Large intestine (tissue), 3 donors: ENCODE measurements at regions not wholly inside any gene's neighbourhood (a gene's known extent, or its start where the extent isn't known, plus 50 kb on each side); places are given as distances from the start of the nearest gene placed in this dataset.

ENCODE experiments used
- DNase-seq, 2 donors: peaks; one replicate each; pipeline versions ENCODE4 v3.0.0 to v3.0.0-alpha.2; 2013
- H3K27ac ChIP-seq: one replicate; pipeline ENCODE4 v1.5.1; 2013; ENCODE audit warnings: low read length
- H3K27me3 ChIP-seq: 2 replicates; pipeline ENCODE4 v1.6.1; 2013; ENCODE audit warnings: low read length; ENCODE audit not compliant: control insufficient read depth, insufficient read depth
- H3K36me3 ChIP-seq: 2 replicates; pipeline ENCODE4 v1.6.1; 2013; ENCODE audit warnings: low read length; ENCODE audit not compliant: control insufficient read depth, insufficient read depth
- H3K4me1 ChIP-seq: one replicate; pipeline ENCODE4 v1.6.1; 2013; ENCODE audit warnings: low read length; ENCODE audit not compliant: control insufficient read depth, insufficient read depth
- H3K4me3 ChIP-seq: one replicate; pipeline ENCODE4 v1.5.1; 2013; ENCODE audit warnings: low read length
- H3K9me3 ChIP-seq: one replicate; pipeline ENCODE4 v1.6.1; 2013; ENCODE audit warnings: mild to moderate bottlenecking, low read depth, low read length, moderate library complexity; ENCODE audit not compliant: control insufficient read depth
- WGBS: methylation state at CpG from one replicate; pipeline ENCODE4 v1.1.5; 2013; ENCODE audit warnings: low lambda C conversion rate; ENCODE audit not compliant: insufficient coverage; 5-methylcytosine and 5-hydroxymethylcytosine counted together

DNA sequence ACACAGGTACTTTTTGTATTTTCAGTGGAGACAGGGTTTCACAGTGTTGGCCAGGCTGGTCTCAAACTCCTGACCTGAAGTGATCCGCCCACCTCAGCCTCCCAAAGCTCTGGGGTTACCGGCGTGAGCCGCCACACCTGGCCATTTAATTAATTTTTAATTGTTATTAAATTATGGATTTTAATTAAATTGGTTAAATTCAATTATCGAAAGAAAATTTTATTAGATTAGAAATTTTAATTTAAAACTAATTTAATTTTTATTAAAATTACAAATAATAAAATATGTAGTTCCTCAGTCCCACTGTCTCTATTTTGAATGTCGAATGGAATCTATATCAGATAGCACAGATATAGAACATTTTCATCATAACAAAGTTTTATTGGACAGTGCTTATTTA, 416.5 kb downstream of the GABRG2 start:
- DNase-seq: no peak
- H3K27me3 ChIP-seq: no peaks in the 10 kb centered on the region
- no peak overlapping the region for H3K27ac ChIP-seq
- H3K9me3 ChIP-seq: no peaks in the 10 kb centered on the region
- H3K4me1 ChIP-seq: peaks cover 11% of the 10 kb centered on the region
- no peaks in the 10 kb centered on the region for H3K36me3 ChIP-seq
- 100% methylated on average over 3 of the region's 6 CpGs for WGBS
- H3K4me3 ChIP-seq: no peak overlapping the region

DNA sequence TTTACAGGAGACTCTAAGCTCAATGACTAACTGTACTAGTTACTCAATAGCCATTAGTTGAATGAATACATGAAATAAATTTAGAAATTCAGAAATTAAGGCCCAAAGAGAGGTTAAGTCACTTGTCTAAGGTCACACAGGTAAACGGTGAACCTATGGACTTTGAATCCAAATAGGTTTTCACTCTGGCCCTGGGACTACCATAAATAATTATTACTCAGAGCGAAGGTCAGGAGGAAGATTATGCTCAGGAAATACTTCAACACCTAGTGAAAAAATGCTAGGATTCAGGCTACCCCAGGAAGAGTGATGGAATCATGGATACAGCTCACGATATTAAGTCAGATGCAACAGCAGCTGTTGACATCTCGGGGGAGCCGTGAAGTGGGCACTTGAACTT, 417.4 kb downstream of the GABRG2 start:
- no peaks in the 10 kb centered on the region for H3K36me3 ChIP-seq
- WGBS: 80% methylated on average over 1 of the region's 5 CpGs
- H3K4me1 ChIP-seq: peaks cover 11% of the 10 kb centered on the region
- H3K4me3 ChIP-seq: no peak overlapping the region
- no peaks in the 10 kb centered on the region for H3K27me3 ChIP-seq
- peak overlapping the region; percentile 3 for H3K27ac ChIP-seq
- DNase-seq: peak; percentile 52 to 79
- H3K9me3 ChIP-seq: no peaks in the 10 kb centered on the region

DNA sequence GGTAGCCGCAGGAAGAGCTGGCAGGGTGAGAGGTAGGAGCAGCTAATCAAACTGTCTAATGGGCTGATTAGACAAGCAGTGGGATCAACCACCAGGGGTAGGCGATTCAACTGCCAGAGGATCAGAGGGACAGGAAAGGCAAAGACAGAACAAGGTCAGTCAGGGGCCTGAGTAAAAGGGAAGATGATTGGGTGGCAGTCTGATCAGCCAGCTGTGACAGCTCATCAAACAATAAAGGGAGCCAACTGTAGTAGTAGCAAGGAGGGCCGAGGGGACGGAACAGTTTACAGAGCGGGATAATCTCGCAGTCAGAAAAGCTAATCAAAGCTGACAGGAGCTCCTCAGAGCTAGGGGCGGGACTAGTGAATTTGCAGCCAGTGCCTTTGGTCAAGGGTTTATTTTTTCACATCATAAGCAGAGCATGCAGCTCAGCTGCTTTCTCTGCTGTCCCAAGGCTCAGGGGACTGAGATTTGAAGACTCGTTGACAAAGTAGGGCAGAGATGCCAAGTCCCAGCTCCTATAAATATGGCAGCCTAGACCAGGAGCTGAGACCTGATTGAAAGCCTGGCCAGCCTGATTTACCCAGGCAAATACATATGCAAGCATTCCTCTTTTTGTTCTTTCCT, 418.2 kb downstream of the GABRG2 start:
- no peaks in the 10 kb centered on the region for H3K9me3 ChIP-seq
- peaks cover 11% of the 10 kb centered on the region for H3K4me1 ChIP-seq
- H3K27me3 ChIP-seq: no peaks in the 10 kb centered on the region
- peak in 1 of 2 donors; percentile 26 for DNase-seq
- H3K27ac ChIP-seq: peak overlapping the region; percentile 3
- H3K36me3 ChIP-seq: no peaks in the 10 kb centered on the region
- H3K4me3 ChIP-seq: no peak overlapping the region
- no CpG with 5 or more reads among the region's 8 CpGs for WGBS

DNA sequence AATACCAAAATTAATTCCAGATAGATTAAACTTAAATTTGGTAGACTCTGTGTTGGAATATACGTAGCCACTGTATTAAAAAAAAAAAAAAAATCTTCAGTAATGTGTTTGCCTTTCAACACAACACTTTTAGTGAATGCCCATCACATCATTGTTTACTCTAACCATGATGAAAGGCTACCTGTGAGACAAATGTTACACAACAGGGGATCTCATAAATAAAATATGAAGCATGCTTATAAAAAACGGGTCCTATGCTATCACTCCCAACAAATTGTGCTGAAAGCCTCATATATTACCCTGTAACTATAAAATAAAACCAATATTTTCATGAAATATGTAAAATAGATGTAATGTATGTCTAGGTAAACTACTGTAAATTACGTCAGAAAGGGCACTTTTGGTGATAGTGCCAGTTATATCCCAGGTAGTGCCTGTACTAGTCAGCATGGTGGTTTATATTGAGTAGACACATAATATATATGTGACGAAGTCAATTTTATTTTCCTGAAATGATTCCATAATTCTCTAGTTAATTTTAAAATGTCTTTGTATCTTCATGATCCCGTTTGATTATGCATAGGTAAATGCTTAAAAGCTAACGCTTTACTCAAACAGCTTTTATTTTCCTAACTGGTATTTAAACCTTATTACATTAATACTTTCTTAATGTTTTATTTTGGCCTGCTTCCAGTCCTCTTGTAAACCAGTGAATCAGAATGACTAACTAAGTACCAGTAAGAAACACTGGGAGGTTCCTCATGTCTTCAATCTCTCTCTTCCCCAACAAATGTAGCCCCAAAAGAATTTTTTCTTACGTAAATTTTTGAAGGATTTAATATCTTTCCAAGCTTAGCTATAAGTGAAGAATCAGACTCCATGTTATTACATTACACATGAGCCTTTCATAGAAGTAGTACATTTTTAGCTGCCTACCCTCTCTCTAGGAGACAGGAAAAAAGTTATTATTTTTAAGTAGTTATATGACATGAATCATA, 420.3 kb downstream of the GABRG2 start:
- no peaks in the 10 kb centered on the region for H3K27me3 ChIP-seq
- WGBS: 80% methylated on average over 5 of the region's 7 CpGs
- H3K9me3 ChIP-seq: no peaks in the 10 kb centered on the region
- no peaks in the 10 kb centered on the region for H3K36me3 ChIP-seq
- H3K4me3 ChIP-seq: no peak overlapping the region
- no peak for DNase-seq
- no peak overlapping the region for H3K27ac ChIP-seq
- H3K4me1 ChIP-seq: peaks cover 11% of the 10 kb centered on the region

DNA sequence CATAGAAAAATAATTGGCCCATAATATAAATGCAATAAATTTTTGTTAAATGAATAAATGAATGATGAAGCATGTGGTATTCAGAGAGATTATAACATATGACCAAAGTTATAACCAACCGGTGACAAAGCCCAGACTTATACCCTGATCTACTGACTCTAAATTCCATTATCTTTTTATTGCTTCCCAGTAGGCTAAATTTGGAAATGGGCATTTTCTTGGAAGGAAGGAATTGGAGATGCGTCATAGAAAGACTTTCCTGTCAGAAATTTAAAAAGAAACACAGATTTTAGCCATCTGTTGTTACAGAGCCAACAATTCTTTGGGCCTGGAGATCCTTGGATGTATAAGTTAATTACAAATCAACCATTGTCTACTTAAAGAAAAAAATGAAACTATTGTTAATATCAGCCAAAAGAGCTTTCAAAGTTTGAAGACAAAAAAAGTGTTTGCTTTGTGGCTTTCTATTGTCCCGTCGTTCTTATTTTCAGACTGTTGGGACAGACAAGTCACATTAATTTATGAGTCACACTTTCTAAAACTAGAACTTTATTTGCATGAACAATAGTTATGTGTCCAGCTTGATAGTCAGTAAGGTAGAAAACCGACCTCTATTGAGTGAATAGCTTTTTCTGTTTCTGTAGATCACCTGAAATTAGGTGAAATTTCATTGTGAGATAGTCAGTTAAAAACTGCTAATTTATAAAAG, 428.7 kb downstream of the GABRG2 start:
- no peak overlapping the region for H3K4me3 ChIP-seq
- no peaks in the 10 kb centered on the region for H3K27me3 ChIP-seq
- H3K36me3 ChIP-seq: no peaks in the 10 kb centered on the region
- H3K9me3 ChIP-seq: no peaks in the 10 kb centered on the region
- H3K27ac ChIP-seq: no peak overlapping the region
- DNase-seq: no peak
- H3K4me1 ChIP-seq: no peaks in the 10 kb centered on the region
- 85% methylated on average over 4 of the region's 5 CpGs for WGBS

DNA sequence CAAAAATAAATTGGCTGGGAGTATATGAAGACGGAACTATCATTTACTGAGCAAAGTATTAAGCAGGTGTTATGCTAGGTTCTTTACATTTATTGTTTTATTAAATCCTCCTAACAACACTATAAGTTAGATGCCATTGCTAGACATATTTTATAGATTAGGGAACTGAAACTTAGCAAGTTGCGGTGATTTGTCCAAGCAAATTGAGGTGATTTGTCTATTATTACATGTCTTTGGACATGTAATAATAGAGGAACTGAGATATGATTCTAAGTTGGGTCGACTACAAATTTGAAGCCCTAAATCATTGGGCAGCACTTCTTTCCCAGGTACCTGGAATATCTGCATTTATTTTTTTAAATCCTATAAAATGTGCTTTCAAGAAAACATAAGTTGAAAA, 429.9 kb downstream of the GABRG2 start:
- H3K27ac ChIP-seq: no peak overlapping the region
- H3K9me3 ChIP-seq: no peaks in the 10 kb centered on the region
- H3K4me1 ChIP-seq: no peaks in the 10 kb centered on the region
- H3K36me3 ChIP-seq: no peaks in the 10 kb centered on the region
- no peaks in the 10 kb centered on the region for H3K27me3 ChIP-seq
- 70% methylated on average over 2 of the region's 3 CpGs for WGBS
- no peak for DNase-seq
- H3K4me3 ChIP-seq: no peak overlapping the region

DNA sequence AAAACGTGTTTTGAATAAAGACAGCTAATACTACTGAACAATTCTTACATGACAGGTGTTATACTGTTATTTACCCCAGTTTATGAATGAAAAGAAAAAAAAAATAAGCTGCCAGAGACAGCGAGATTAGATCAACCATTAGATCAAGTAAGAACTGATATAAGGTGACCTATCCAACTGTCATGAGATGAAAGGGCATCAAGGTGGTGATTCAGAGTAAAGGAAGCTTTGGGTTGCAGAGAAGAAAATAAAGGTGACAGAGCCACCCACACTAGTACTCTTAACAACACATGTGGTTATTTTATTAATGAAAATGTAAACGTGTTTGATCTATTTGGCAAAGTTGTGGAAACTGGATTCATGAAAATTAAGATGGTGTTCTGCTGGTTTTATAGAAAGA, 435.2 kb downstream of the GABRG2 start:
- H3K36me3 ChIP-seq: no peaks in the 10 kb centered on the region
- no peaks in the 10 kb centered on the region for H3K27me3 ChIP-seq
- H3K9me3 ChIP-seq: no peaks in the 10 kb centered on the region
- 100% methylated on average over 1 of the region's 3 CpGs for WGBS
- H3K4me3 ChIP-seq: no peak overlapping the region
- no peak overlapping the region for H3K27ac ChIP-seq
- no peak for DNase-seq
- H3K4me1 ChIP-seq: no peaks in the 10 kb centered on the region

DNA sequence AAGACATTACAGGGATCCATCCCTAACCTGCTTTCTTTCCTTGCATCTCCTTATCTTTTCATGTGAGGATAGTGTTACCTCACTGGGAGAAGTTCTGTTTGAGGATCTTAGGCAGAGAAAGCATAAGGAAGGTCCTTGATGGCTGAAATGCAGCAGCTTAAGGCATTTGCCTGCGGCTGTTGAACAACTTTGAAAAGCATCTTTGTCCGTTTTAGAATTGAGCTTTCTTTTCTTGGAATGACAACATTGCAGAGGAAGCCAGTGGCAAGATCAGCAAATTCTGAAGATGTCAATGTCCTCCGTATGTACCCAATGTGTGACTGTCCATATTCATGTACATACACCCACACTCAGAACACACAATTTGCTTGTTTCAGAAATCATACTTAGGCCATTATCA, 436.2 kb downstream of the GABRG2 start:
- no peaks in the 10 kb centered on the region for H3K4me1 ChIP-seq
- H3K4me3 ChIP-seq: no peak overlapping the region
- H3K27me3 ChIP-seq: no peaks in the 10 kb centered on the region
- no peaks in the 10 kb centered on the region for H3K36me3 ChIP-seq
- DNase-seq: no peak
- no peaks in the 10 kb centered on the region for H3K9me3 ChIP-seq
- WGBS: no CpG with 5 or more reads among the region's 3 CpGs
- no peak overlapping the region for H3K27ac ChIP-seq

DNA sequence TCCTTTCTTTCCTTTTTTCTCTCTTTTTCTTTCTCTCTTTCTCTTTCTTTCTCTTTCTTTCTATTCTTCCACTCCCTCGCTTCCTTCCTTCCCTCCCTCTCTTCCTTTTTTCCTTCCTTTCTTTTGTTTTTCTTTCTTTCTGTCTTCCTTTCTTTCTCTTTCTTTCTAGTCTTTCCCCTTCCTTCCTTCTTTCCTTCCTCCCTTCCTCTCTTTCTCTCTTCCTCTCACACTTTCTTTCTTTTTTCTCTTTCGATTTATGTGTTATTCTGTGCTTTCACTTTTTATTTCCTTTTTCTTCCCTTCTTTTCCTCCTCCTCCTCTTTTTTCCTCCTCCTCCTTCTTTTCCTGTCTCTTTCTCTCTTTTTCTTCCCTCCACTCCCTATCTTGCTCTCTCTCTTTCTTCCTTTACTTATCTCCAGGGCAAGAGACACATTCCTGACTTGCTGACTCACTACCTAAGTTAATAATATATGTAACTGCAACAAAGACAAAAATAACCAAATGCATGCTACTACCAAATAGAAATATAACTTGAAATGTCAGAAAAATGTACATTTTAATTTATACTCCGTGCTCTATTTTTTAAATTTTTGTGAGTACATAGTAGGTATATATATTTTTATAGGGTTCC, 445.5 kb downstream of the GABRG2 start:
- H3K27ac ChIP-seq: no peak overlapping the region
- no peak for DNase-seq
- WGBS: 89% methylated on average over 3 of the region's 3 CpGs
- H3K4me3 ChIP-seq: no peak overlapping the region
- no peaks in the 10 kb centered on the region for H3K9me3 ChIP-seq
- H3K36me3 ChIP-seq: no peaks in the 10 kb centered on the region
- no peaks in the 10 kb centered on the region for H3K4me1 ChIP-seq
- H3K27me3 ChIP-seq: no peaks in the 10 kb centered on the region

DNA sequence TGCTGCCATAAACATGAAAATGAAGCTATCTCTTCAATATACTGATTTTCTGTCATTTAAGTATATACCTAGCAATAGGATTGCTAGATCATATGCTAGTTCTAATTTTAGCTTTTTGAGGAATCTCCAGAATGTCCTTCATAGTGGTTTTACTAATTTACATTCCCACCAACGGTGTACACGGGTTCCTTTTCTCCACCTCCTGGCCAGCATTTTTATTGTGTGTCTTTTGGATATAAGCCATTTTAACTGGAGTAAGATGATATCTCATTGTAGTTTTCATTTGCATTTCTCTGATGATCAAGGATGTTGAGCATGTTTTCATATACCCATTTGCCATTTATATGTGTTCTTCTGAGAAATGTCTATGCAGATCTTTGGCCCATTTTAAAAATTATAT, 446.5 kb downstream of the GABRG2 start:
- no peaks in the 10 kb centered on the region for H3K9me3 ChIP-seq
- no peaks in the 10 kb centered on the region for H3K36me3 ChIP-seq
- no peak overlapping the region for H3K27ac ChIP-seq
- H3K4me1 ChIP-seq: no peaks in the 10 kb centered on the region
- 89% methylated on average over 2 of the region's 2 CpGs for WGBS
- DNase-seq: no peak
- no peak overlapping the region for H3K4me3 ChIP-seq
- no peaks in the 10 kb centered on the region for H3K27me3 ChIP-seq
